ENCODE measurements at regions not wholly inside any gene's neighbourhood (a gene's known extent, or its start where the extent isn't known, plus 50 kb on each side); places are given as distances from the start of the nearest gene placed in this dataset.

GRCh38 chr15:34664418-34664817 lies 81.0 kb upstream of the GOLGA8B start:
- no peak for DNase-seq (ENCODE audit: low spot score)
- Histone ChIP-seq H3K27ac (ENCODE audit: low read depth in 1 of 2, low read length in 2 of 2) (no peak overlapping the region), H3K9ac (ENCODE audit: low read depth in 1 of 2, low read length in 2 of 2) (no peak overlapping the region), H3K4me1 (ENCODE audit: control insufficient read depth in 4 of 4, insufficient read depth in 4 of 4, low read length in 3 of 4) (no peaks in the 10 kb centered on the region), H3K4me3 (ENCODE audit: low read depth in 1 of 3, low read length in 3 of 3) (no peak overlapping the region), H3K9me3 (ENCODE audit: control insufficient read depth in 4 of 4, low read length in 3 of 4) (no peaks in the 10 kb centered on the region), H3K36me3 (ENCODE audit: control insufficient read depth in 4 of 4, insufficient read depth in 3 of 4, low read depth in 1 of 4, low read length in 3 of 4) (no peaks in the 10 kb centered on the region), H3K27me3 (ENCODE audit: control insufficient read depth in 4 of 4, insufficient read depth in 4 of 4, low read length in 3 of 4) (peaks cover 0 to 3% (median 0%) of the 10 kb centered on the region in 4 donors)
- WGBS: 19% methylated on average over 1 of the region's 1 CpG
- TF ChIP-seq SP1 (IDR thresholded peaks at IDR 0.05) (no peak), RXRA (IDR thresholded peaks at IDR 0.05) (no peak), REST (IDR thresholded peaks at IDR 0.05) (no peak), RAD21 (IDR thresholded peaks at IDR 0.05) (no peak)
- TF ChIP-seq, protein P1, sequence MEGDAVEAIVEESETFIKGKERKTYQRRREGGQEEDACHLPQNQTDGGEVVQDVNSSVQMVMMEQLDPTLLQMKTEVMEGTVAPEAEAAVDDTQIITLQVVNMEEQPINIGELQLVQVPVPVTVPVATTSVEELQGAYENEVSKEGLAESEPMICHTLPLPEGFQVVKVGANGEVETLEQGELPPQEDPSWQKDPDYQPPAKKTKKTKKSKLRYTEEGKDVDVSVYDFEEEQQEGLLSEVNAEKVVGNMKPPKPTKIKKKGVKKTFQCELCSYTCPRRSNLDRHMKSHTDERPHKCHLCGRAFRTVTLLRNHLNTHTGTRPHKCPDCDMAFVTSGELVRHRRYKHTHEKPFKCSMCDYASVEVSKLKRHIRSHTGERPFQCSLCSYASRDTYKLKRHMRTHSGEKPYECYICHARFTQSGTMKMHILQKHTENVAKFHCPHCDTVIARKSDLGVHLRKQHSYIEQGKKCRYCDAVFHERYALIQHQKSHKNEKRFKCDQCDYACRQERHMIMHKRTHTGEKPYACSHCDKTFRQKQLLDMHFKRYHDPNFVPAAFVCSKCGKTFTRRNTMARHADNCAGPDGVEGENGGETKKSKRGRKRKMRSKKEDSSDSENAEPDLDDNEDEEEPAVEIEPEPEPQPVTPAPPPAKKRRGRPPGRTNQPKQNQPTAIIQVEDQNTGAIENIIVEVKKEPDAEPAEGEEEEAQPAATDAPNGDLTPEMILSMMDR (IDR thresholded peaks at IDR 0.05; ENCODE audit: low read depth, low read length, missing input control): no peak

DNA sequence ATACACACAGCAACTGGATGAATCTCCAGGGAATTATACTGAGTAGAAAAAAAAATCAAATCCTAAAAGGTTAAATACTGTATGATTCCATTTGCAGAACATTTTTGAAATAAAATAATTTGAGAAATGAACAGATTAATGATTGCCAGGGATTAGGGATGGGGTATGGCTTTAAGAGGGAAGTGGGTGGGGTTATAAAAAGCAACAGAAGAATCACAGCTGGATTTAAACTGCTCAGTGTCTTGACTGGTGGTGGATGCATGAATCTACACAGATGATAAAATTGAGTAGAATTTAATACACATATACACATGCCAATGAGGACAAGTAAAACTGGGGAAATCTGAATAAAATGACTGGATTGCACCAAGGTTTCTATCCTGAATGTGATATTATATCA lies 79.7 kb upstream of the GOLGA8B start:
- DNase-seq (ENCODE audit: low spot score): no peak
- TF ChIP-seq NR2F2 (IDR thresholded peaks at IDR 0.05) (no peak), JUND (IDR thresholded peaks at IDR 0.05) (no peak), TAF1 (conservative IDR thresholded peaks at IDR 0.05) (no peak), SP1 (IDR thresholded peaks at IDR 0.05) (no peak), HNF4A (conservative IDR thresholded peaks at IDR 0.05) (no peak), GABPA (IDR thresholded peaks at IDR 0.05 in 1 of 2, conservative IDR thresholded peaks at IDR 0.05 in 1 of 2) (no peak), FOXA1 (IDR thresholded peaks at IDR 0.05) (no peak), YY1 (IDR thresholded peaks at IDR 0.05) (no peak), EGR1 (IDR thresholded peaks at IDR 0.05; ENCODE audit: low read depth in 2 of 2) (no peak), RAD21 (IDR thresholded peaks at IDR 0.05) (no peak), MAX (IDR thresholded peaks at IDR 0.05) (no peak), HNF4G (IDR thresholded peaks at IDR 0.05) (no peak), RXRA (IDR thresholded peaks at IDR 0.05) (no peak)
- TF ChIP-seq, protein P1 (IDR thresholded peaks at IDR 0.05; ENCODE audit: low read depth, low read length, missing input control): no peak
- TF ChIP-seq, protein P2, sequence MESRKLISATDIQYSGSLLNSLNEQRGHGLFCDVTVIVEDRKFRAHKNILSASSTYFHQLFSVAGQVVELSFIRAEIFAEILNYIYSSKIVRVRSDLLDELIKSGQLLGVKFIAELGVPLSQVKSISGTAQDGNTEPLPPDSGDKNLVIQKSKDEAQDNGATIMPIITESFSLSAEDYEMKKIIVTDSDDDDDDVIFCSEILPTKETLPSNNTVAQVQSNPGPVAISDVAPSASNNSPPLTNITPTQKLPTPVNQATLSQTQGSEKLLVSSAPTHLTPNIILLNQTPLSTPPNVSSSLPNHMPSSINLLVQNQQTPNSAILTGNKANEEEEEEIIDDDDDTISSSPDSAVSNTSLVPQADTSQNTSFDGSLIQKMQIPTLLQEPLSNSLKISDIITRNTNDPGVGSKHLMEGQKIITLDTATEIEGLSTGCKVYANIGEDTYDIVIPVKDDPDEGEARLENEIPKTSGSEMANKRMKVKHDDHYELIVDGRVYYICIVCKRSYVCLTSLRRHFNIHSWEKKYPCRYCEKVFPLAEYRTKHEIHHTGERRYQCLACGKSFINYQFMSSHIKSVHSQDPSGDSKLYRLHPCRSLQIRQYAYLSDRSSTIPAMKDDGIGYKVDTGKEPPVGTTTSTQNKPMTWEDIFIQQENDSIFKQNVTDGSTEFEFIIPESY (IDR thresholded peaks at IDR 0.05): no peak
- TF ChIP-seq, protein P3, sequence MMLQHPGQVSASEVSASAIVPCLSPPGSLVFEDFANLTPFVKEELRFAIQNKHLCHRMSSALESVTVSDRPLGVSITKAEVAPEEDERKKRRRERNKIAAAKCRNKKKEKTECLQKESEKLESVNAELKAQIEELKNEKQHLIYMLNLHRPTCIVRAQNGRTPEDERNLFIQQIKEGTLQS (IDR thresholded peaks at IDR 0.05): no peak
- Histone ChIP-seq H3K27ac (ENCODE audit: low read depth in 1 of 2, low read length in 2 of 2) (no peak overlapping the region), H3K9ac (ENCODE audit: low read depth in 1 of 2, low read length in 2 of 2) (no peak overlapping the region), H3K9me3 (ENCODE audit: control insufficient read depth in 4 of 4, low read length in 3 of 4) (no peaks in the 10 kb centered on the region), H3K27me3 (ENCODE audit: control insufficient read depth in 4 of 4, insufficient read depth in 4 of 4, low read length in 3 of 4) (peaks cover 0 to 3% (median 0%) of the 10 kb centered on the region in 4 donors), H3K36me3 (ENCODE audit: control insufficient read depth in 4 of 4, insufficient read depth in 3 of 4, low read depth in 1 of 4, low read length in 3 of 4) (no peaks in the 10 kb centered on the region), H3K4me3 (ENCODE audit: low read depth in 1 of 3, low read length in 3 of 3) (no peak overlapping the region), H3K4me1 (ENCODE audit: control insufficient read depth in 4 of 4, insufficient read depth in 4 of 4, low read length in 3 of 4) (no peaks in the 10 kb centered on the region)

Measured in liver (tissue), 8 donors.